Smooth muscle cell (in vitro differentiated cells): ENCODE measurements at regions not wholly inside any gene's neighbourhood (a gene's known extent, or its start where the extent isn't known, plus 50 kb on each side); places are given as distances from the start of the nearest gene placed in this dataset.

Source experiments
- DNase-seq: peaks from one replicate; lab custom pipeline; 2025; ENCODE audit not compliant: unreplicated experiment; lab: John Stamatoyannopoulos, UW
- H2AFZ ChIP-seq: fragments of 200-600 bp; sonication (generic); 2 replicates; pipeline ENCODE4 v1.6.0; 2016; ENCODE audit warnings: antibody characterized with exemption, low read depth, mild to moderate bottlenecking
- H3F3A ChIP-seq: fragments of 200-600 bp; sonication (generic); 2 replicates; pipeline ENCODE4 v1.6.0; 2017; ENCODE audit warnings: antibody characterized with exemption, low read depth
- H3K27ac ChIP-seq: fragments of 200-600 bp; sonication (generic); 2 replicates; pipeline ENCODE4 v1.5.1; 2016; ENCODE audit warnings: low read depth, mild to moderate bottlenecking
- H3K27me3 ChIP-seq: fragments of 200-600 bp; sonication (generic); 2 replicates; pipeline ENCODE4 v1.6.1; 2016; ENCODE audit warnings: low read depth, mild to moderate bottlenecking
- H3K36me3 ChIP-seq: fragments of 200-600 bp; sonication (generic); 2 replicates; pipeline ENCODE4 v1.5.1; 2016; ENCODE audit warnings: low read depth
- H3K4me1 ChIP-seq: fragments of 200-600 bp; sonication (generic); 2 replicates; pipeline ENCODE4 v1.5.1; 2016; ENCODE audit warnings: low read depth
- H3K4me2 ChIP-seq: fragments of 200-600 bp; sonication (generic); 2 replicates; pipeline ENCODE4 v1.6.0; 2016; ENCODE audit warnings: mild to moderate bottlenecking
- H3K4me3 ChIP-seq: fragments of 200-600 bp; sonication (generic); 2 replicates; pipeline ENCODE4 v1.5.1; 2016; ENCODE audit warnings: mild to moderate bottlenecking
- H3K79me2 ChIP-seq: fragments of 200-600 bp; sonication (generic); 2 replicates; pipeline ENCODE4 v1.6.0; 2016; ENCODE audit warnings: low read depth, mild to moderate bottlenecking
- H3K9ac ChIP-seq: fragments of 200-600 bp; sonication (generic); 2 replicates; pipeline ENCODE4 v1.6.0; 2016; ENCODE audit warnings: low read depth
- H3K9me3 ChIP-seq: fragments of 200-600 bp; sonication (generic); replicated peaks from 2 replicates; pipeline ENCODE4 v1.5.1; 2016; ENCODE audit warnings: low read depth
- H4K20me1 ChIP-seq: fragments of 200-600 bp; sonication (generic); 2 replicates; pipeline ENCODE4 v1.6.0; 2016; ENCODE audit warnings: low read depth
- CTCF ChIP-seq: fragments of 200-600 bp; sonication (generic); IDR thresholded peaks from 2 replicates; pipeline ENCODE4 v1.5.1; 2017; ENCODE audit warnings: borderline replicate concordance, mild to moderate bottlenecking, antibody characterized with exemption; ENCODE audit not compliant: insufficient read depth, poor library complexity, severe bottlenecking
- WGBS: methylation state at CpG from one replicate; pipeline ENCODE4 v1.1.7; 2016; ENCODE audit warnings: low lambda C conversion rate; 5-methylcytosine and 5-hydroxymethylcytosine counted together

DNA sequence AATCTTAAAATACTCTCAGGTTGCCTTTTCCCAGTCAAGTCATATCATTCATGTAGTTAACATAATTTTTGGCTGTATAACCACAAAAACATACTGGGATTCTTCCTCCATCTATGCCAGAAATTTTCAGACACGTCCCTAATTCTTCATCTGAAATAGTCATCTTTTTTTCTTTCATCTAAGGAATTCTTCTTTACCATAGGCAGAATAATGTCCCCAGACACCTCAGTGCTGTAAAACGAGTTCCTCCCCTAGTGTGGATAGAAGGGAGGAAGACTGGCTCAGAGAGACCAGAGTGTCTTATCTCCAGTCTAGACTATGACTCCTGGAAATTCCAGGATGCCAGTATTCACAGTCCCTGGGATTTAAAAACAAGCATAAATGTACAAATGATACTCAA lies 127.8 kb downstream of the MREG start:
- peaks cover 8% of the 10 kb centered on the region for H3K4me1 ChIP-seq
- H3K4me2 ChIP-seq, result peak overlapping the region; percentile 37
- H3F3A ChIP-seq, result peaks cover 9% of the 10 kb centered on the region
- no peaks in the 10 kb centered on the region for H3K27me3 ChIP-seq
- H2AFZ ChIP-seq, result no peak overlapping the region
- WGBS, result 4% methylated on average over 2 of the region's 2 CpGs
- no peaks in the 10 kb centered on the region for H3K36me3 ChIP-seq
- no peak for TF ChIP-seq CTCF
- H3K79me2 ChIP-seq, result no peaks in the 10 kb centered on the region
- H3K4me3 ChIP-seq, result no peak overlapping the region
- peak overlapping the region; percentile 90 for H3K9ac ChIP-seq
- peak overlapping the region; percentile 98 for H3K27ac ChIP-seq
- no peaks in the 10 kb centered on the region for H3K9me3 ChIP-seq
- no peaks in the 10 kb centered on the region for H4K20me1 ChIP-seq
- no peak for DNase-seq

DNA sequence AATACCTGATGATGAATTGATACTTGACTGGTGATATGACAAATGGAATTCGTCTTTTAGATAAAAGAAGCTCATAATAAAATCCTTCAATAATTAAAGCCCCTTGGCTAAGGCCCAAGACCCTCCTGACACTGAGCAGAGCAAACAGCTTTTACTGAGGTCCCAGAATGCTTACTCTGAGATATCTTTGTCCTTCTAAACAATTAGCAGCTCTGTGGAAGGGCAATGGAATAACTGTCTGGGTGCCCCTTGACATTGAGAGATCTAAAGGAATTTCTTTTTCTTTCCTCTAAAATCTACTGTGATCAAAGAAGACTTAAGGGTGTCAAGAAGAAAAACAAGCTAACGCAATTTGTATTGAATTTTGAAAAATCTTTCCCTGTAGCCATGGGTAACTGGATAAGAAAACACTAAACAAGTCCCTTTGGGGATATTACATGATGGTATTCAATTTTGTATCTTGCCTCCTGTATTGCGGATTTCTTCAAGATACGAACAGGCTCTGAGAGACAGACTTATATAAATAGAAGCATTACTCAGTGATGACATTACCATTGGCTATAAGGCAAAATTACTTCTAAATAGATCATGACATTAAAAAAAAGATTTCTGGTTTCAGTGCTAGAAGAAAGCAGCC lies 128.8 kb downstream of the MREG start:
- WGBS, result 23% methylated on average over 4 of the region's 4 CpGs
- no peak for DNase-seq
- no peaks in the 10 kb centered on the region for H3K79me2 ChIP-seq
- H3K4me1 ChIP-seq, result peaks cover 8% of the 10 kb centered on the region
- H3K4me3 ChIP-seq, result no peak overlapping the region
- no peak for TF ChIP-seq CTCF
- peak overlapping the region; percentile 15 for H2AFZ ChIP-seq
- no peaks in the 10 kb centered on the region for H3K27me3 ChIP-seq
- H3K4me2 ChIP-seq, result peak overlapping the region; percentile 37
- no peaks in the 10 kb centered on the region for H4K20me1 ChIP-seq
- H3K36me3 ChIP-seq, result no peaks in the 10 kb centered on the region
- H3K9ac ChIP-seq, result peak overlapping the region; percentile 90
- peak overlapping the region; percentile 98 for H3K27ac ChIP-seq
- peaks cover 9% of the 10 kb centered on the region for H3F3A ChIP-seq
- no peaks in the 10 kb centered on the region for H3K9me3 ChIP-seq

- H3K9ac ChIP-seq, result peak overlapping the region; percentile 90
- H3K9me3 ChIP-seq, result no peaks in the 10 kb centered on the region
- H3K4me2 ChIP-seq, result peak overlapping the region; percentile 37
- peaks cover 8% of the 10 kb centered on the region for H3K4me1 ChIP-seq
- no peaks in the 10 kb centered on the region for H3K27me3 ChIP-seq
- H3F3A ChIP-seq, result peaks cover 9% of the 10 kb centered on the region
- H3K27ac ChIP-seq, result peak overlapping the region; percentile 98
- H3K79me2 ChIP-seq, result no peaks in the 10 kb centered on the region
- H2AFZ ChIP-seq, result peak overlapping the region; percentile 15
- H3K4me3 ChIP-seq, result no peak overlapping the region
- DNase-seq, result no peak
- TF ChIP-seq CTCF, result no peak
- no peaks in the 10 kb centered on the region for H4K20me1 ChIP-seq
- H3K36me3 ChIP-seq, result no peaks in the 10 kb centered on the region
Measured at GRCh38 chr2:215883799-215884198, 129.6 kb downstream of the MREG start.

GRCh38 chr2:215882689-215883088 lies 130.7 kb downstream of the MREG start:
- no peak overlapping the region for H3K4me3 ChIP-seq
- no peak overlapping the region for H2AFZ ChIP-seq
- no peak overlapping the region for H3K4me2 ChIP-seq
- no peaks in the 10 kb centered on the region for H3K9me3 ChIP-seq
- H3K79me2 ChIP-seq, result no peaks in the 10 kb centered on the region
- no peak for DNase-seq
- peaks cover 9% of the 10 kb centered on the region for H3F3A ChIP-seq
- no peak for TF ChIP-seq CTCF
- H3K27me3 ChIP-seq, result no peaks in the 10 kb centered on the region
- H3K27ac ChIP-seq, result no peak overlapping the region
- no peak overlapping the region for H3K9ac ChIP-seq
- H4K20me1 ChIP-seq, result no peaks in the 10 kb centered on the region
- WGBS, result 66% methylated on average over 2 of the region's 2 CpGs
- H3K4me1 ChIP-seq, result peaks cover 8% of the 10 kb centered on the region
- H3K36me3 ChIP-seq, result no peaks in the 10 kb centered on the region
